ENCODE measurements at regions not wholly inside any gene's neighbourhood (a gene's known extent, or its start where the extent isn't known, plus 50 kb on each side); places are given as distances from the start of the nearest gene placed in this dataset.
"Not testable (repeated sequence)": the region's sequence is repeated elsewhere in the genome, so short reads cannot be mapped to it uniquely, and the experiment has no call there.

GRCh38 chr2:172262486-172262885 lies 159.8 kb upstream of the DLX2 start:
- DNase-seq (ENCODE audit: low read depth), result no peak
- no peak for TF ChIP-seq CTCF (IDR thresholded peaks at IDR 0.05; ENCODE audit: insufficient read depth, low read depth, low read length, missing control alignments)
- H3K4me3 ChIP-seq (ENCODE audit: low read length), result no peak overlapping the region

GRCh38 chr2:172264820-172265219 lies 162.1 kb upstream of the DLX2 start:
- DNase-seq (ENCODE audit: low read depth); H3K4me3 ChIP-seq (ENCODE audit: low read length): not testable (repeated sequence)

- H3K4me3 ChIP-seq (ENCODE audit: low read length); DNase-seq (ENCODE audit: low read depth): not testable (repeated sequence)
Measured at GRCh38 chr2:172269507-172270244, 157.7 kb upstream of the ITGA6 start.

GRCh38 chr2:172270278-172271079 lies 156.9 kb upstream of the ITGA6 start:
- no peak overlapping the region for H3K4me3 ChIP-seq (ENCODE audit: low read length)
- no peak for DNase-seq (ENCODE audit: low read depth)
- TF ChIP-seq CTCF (IDR thresholded peaks at IDR 0.05; ENCODE audit: insufficient read depth, low read depth, low read length, missing control alignments), result no peak

GRCh38 chr2:172273910-172274571 lies 153.3 kb upstream of the ITGA6 start:
- TF ChIP-seq CTCF (IDR thresholded peaks at IDR 0.05; ENCODE audit: insufficient read depth, low read depth, low read length, missing control alignments), result no peak
- no peak for DNase-seq (ENCODE audit: low read depth)
- no peak overlapping the region for H3K4me3 ChIP-seq (ENCODE audit: low read length)

GRCh38 chr2:172275239-172275638 lies 152.1 kb upstream of the ITGA6 start:
- no peak for DNase-seq (ENCODE audit: low read depth)
- TF ChIP-seq CTCF (IDR thresholded peaks at IDR 0.05; ENCODE audit: insufficient read depth, low read depth, low read length, missing control alignments), result no peak
- no peak overlapping the region for H3K4me3 ChIP-seq (ENCODE audit: low read length)

GRCh38 chr2:172276961-172277360 lies 150.4 kb upstream of the ITGA6 start:
- DNase-seq (ENCODE audit: low read depth), result no peak
- H3K4me3 ChIP-seq (ENCODE audit: low read length), result no peak overlapping the region
- TF ChIP-seq CTCF (IDR thresholded peaks at IDR 0.05; ENCODE audit: insufficient read depth, low read depth, low read length, missing control alignments), result no peak
